Thymus (tissue), 11 donors: ENCODE measurements at regions not wholly inside any gene's neighbourhood (a gene's known extent, or its start where the extent isn't known, plus 50 kb on each side); places are given as distances from the start of the nearest gene placed in this dataset.

ENCODE experiments used
- DNase-seq, 9 donors: peaks; one replicate each; pipeline ENCODE4 v3.0.0-alpha.2; 2013; ENCODE audit warnings: low spot score in 9 of 9, low read depth in 6 of 9, missing footprints in 1 of 9
- H3K27ac ChIP-seq, 2 donors: one replicate each; pipeline ENCODE4 v1.5.1; 2013; ENCODE audit warnings: control low read depth in 1 of 2, low read depth in 1 of 2, low read length in 1 of 2, mild to moderate bottlenecking in 1 of 2, moderate library complexity in 1 of 2
- H3K27me3 ChIP-seq, 2 donors: one replicate each; pipeline ENCODE4 v1.5.1; 2013; ENCODE audit warnings: low read length in 1 of 2; ENCODE audit not compliant: control insufficient read depth in 2 of 2, insufficient read depth in 1 of 2
- H3K36me3 ChIP-seq, 2 donors: one replicate each; pipeline ENCODE4 v1.5.1; 2013; ENCODE audit warnings: low read length in 1 of 2, mild to moderate bottlenecking in 1 of 2, moderate library complexity in 1 of 2; ENCODE audit not compliant: control insufficient read depth in 2 of 2, insufficient read depth in 2 of 2
- H3K4me1 ChIP-seq, 2 donors: one replicate each; pipeline ENCODE4 v1.5.1; 2013; ENCODE audit warnings: low read length in 2 of 2; ENCODE audit not compliant: control insufficient read depth in 2 of 2, insufficient read depth in 2 of 2
- H3K4me3 ChIP-seq, 2 donors: one replicate each; pipeline ENCODE4 v1.5.1; 2013; ENCODE audit warnings: low read length in 2 of 2, control low read depth in 1 of 2, mild to moderate bottlenecking in 1 of 2
- H3K9me3 ChIP-seq, 2 donors: one replicate each; pipeline ENCODE4 v1.5.1; 2013; ENCODE audit warnings: low read length in 1 of 2, mild to moderate bottlenecking in 1 of 2; ENCODE audit not compliant: control insufficient read depth in 2 of 2, insufficient read depth in 1 of 2
- WGBS: extraction: QIAGEN DNeasy Blood & Tissue Kit; methylation state at CpG from one replicate; pipeline ENCODE4 v1.1.7; 2013; 5-methylcytosine and 5-hydroxymethylcytosine counted together
- donor health status: healthy.

DNA sequence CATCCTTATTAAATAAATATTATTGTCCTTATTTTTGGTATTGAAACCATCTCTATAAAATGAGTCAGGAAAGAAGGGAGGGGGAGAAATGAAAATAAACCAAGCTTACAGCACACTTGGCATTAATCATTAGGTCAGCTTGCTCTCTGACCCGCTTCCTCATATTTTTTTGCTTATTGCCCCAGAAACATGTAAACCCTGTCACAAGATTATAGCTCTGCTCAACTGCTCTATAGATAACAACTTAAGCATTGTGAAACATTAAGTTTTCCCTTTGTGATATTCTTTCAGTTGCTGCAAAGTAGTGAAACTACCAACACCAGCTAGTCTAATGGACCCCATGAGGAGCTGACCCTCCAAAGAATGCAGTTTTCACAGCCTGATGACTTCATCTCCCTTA, 819.5 kb downstream of the SLC16A7 start:
- no peak for DNase-seq
- Histone ChIP-seq H3K4me3 (no peak overlapping the region), H3K9me3 (peaks cover 0 to 4% of the 10 kb centered on the region in 2 donors), H3K27me3 (no peaks in the 10 kb centered on the region), H3K4me1 (no peaks in the 10 kb centered on the region), H3K27ac (no peak overlapping the region), H3K36me3 (no peaks in the 10 kb centered on the region)
- 97% methylated on average over 1 of the region's 1 CpG for WGBS

DNA sequence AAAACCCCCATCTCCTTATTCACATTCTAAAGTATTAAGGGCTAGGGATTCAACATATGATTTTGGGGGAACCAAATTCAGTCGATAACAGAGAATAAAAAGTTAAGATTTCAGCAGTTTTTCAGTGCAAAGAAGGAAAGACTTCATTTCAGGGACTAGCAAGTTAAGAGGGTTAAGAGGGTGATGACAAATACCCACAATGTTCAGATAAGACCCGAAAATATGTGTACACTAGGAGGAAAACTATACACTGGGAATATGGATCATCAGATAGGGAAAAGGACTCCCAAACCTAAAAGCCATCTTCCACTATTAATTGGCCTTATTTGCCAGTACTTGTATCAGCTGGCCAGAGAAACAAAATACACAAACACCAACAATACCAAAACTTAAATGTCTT, 824.2 kb downstream of the SLC16A7 start:
- 44% methylated on average over 2 of the region's 2 CpGs for WGBS
- H3K27me3 ChIP-seq = no peaks in the 10 kb centered on the region
- H3K4me3 ChIP-seq = no peak overlapping the region
- H3K27ac ChIP-seq = no peak overlapping the region
- peaks cover 0 to 4% of the 10 kb centered on the region in 2 donors for H3K9me3 ChIP-seq
- no peaks in the 10 kb centered on the region for H3K36me3 ChIP-seq
- no peaks in the 10 kb centered on the region for H3K4me1 ChIP-seq
- DNase-seq = no peak

DNA sequence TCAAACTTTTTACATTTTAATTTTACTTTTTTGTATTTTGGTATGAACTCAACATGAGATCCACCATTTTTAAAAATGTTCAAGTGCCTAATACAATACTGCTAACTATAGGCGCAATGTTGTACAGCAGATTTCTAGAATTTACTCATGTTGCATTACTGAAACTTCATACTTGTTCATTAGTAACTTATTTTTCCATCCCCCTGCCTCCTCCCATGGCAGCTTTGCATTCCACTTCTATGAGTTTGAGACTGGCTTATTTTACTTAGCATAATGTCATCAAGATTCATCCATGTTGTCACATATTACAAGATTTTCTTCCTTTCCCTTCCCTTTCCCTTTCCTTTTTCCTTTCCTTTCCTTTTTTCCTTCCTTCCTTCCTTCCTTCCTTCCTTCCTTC, 825.9 kb downstream of the SLC16A7 start:
- Histone ChIP-seq H3K9me3 (peaks cover 0 to 4% of the 10 kb centered on the region in 2 donors), H3K27ac (no peak overlapping the region), H3K4me3 (no peak overlapping the region), H3K36me3 (no peaks in the 10 kb centered on the region), H3K27me3 (no peaks in the 10 kb centered on the region), H3K4me1 (no peaks in the 10 kb centered on the region)
- WGBS = 98% methylated on average over 1 of the region's 1 CpG
- DNase-seq = no peak

DNA sequence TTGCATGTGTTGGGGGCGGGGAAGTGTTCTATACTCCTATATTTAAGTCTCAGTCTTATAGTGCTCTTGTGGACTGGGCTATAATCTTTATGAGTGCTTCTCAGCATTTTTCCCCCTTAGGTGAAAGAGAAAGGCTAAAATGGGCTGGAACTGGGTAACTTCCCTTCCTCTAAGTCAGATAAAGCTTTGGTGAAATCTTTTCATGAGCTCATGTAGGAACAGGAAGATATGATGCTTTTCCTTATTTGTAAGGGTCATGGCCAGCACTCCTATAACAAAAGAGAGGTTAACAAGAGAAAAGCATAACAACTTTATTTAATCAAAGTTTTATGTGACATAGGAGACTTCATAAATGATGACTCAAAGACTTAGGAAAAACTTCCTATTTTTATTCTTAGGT, 841.5 kb downstream of the SLC16A7 start:
- H3K9me3 ChIP-seq = peaks cover 0 to 8% of the 10 kb centered on the region in 2 donors
- H3K36me3 ChIP-seq = no peaks in the 10 kb centered on the region
- WGBS = 88% methylated on average over 1 of the region's 1 CpG
- DNase-seq = no peak
- H3K27me3 ChIP-seq = no peaks in the 10 kb centered on the region
- H3K4me1 ChIP-seq = no peaks in the 10 kb centered on the region
- no peak overlapping the region for H3K4me3 ChIP-seq
- H3K27ac ChIP-seq = no peak overlapping the region

DNA sequence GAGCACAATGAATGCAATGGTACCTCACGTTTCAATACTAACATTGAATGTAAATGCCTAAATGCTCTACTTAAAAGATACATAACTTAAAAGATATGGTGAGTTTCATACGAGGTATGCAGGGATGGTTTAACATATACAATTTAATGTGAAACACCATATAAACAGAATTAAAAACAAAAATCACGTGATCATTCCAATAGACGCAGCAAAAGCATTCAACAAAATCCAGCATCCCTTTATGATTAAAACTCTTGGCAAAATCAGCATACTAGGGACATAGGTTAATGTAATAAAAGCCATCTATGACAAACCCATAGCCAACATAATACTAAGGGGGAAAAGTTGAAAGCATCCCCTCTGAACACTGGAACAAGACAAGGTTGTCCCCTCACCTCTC, 845.7 kb downstream of the SLC16A7 start:
- Histone ChIP-seq H3K27me3 (no peaks in the 10 kb centered on the region), H3K9me3 (peaks cover 0 to 8% of the 10 kb centered on the region in 2 donors), H3K4me1 (no peaks in the 10 kb centered on the region), H3K27ac (no peak overlapping the region), H3K36me3 (no peaks in the 10 kb centered on the region), H3K4me3 (no peak overlapping the region)
- DNase-seq = no peak
- 93% methylated on average over 4 of the region's 4 CpGs for WGBS

DNA sequence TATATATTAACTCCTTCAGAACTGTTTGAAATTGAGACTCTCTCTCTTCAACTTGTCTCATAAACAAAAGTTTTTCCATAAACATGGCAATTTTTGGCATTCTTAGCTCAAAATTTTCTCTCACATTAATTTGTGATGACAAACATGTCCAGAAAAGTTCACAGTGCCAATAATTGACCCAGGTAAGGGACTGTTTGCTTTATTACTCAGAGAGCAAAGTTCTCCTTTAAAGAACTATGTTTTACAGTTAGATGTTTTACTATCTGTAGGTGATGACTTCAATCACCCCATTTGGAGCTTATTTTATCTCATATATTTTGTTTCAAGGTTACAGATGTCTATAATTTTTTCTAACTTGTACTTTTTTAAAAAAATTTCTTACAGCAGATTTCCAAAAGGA, 855.6 kb downstream of the SLC16A7 start:
- no peaks in the 10 kb centered on the region for H3K9me3 ChIP-seq
- no peak for DNase-seq
- H3K27me3 ChIP-seq = no peaks in the 10 kb centered on the region
- H3K4me1 ChIP-seq = no peaks in the 10 kb centered on the region
- no peaks in the 10 kb centered on the region for H3K36me3 ChIP-seq
- H3K4me3 ChIP-seq = no peak overlapping the region
- H3K27ac ChIP-seq = no peak overlapping the region

DNA sequence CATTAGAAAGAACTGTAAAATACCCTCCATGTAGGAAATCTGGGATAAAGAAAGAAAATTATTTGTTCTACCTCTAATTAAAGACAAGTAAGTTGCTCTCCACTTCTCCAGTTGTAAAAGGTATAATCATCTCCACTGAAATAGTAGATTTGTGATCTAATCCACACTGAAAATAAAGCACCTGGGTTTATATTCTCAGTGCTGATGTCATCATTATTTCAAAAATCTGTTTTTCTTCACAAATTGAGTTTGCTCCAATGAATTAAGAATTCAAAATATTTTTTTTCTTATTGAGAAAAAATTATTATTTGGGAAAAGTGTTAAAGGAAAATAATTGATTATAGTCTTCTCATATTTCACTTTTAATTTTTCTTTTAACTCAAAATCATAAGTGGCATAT, 869.2 kb downstream of the SLC16A7 start:
- Histone ChIP-seq H3K4me1 (no peaks in the 10 kb centered on the region), H3K9me3 (no peaks in the 10 kb centered on the region), H3K27ac (no peak overlapping the region), H3K27me3 (no peaks in the 10 kb centered on the region), H3K36me3 (no peaks in the 10 kb centered on the region), H3K4me3 (no peak overlapping the region)
- DNase-seq = no peak

DNA sequence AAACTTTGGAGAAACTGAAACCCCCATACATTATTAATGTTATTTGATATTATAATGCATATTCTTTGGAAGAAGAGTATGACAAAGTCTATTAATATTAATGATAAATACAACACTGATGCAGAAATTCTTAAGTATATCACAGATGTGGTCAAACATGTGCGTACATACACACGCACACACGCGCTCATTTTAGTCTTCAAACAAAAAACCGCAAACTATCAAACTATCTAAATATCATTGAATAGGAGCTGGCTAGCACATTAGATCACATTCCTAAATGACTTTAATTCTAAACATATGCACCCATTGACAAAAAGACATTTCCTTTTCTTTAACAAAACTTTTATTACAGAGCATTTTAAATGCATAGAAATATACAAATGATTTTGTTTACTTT, 872.7 kb downstream of the SLC16A7 start:
- H3K4me3 ChIP-seq = no peak overlapping the region
- H3K9me3 ChIP-seq = no peaks in the 10 kb centered on the region
- no peaks in the 10 kb centered on the region for H3K4me1 ChIP-seq
- H3K27me3 ChIP-seq = no peaks in the 10 kb centered on the region
- H3K36me3 ChIP-seq = no peaks in the 10 kb centered on the region
- 97% methylated on average over 5 of the region's 5 CpGs for WGBS
- no peak for DNase-seq
- H3K27ac ChIP-seq = no peak overlapping the region

DNA sequence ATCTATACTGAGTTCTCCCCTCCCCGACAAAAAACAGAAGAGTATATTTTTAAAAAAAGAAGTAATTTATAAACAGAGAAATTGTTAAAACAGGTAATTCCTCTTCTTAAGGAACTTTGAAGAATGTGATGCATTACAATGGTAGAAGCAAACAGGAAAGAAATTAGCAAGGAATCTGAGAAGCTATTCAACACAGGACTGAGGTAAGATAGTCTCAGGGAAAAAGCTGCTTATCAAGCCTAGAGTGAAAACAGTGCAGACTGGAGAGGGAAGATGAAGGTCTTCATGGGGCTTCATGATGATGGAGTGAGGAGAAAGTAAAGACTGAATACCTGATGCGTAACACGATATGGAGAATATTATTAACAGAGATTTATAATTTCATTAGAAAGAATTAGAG, 880.0 kb downstream of the SLC16A7 start:
- Histone ChIP-seq H3K36me3 (no peaks in the 10 kb centered on the region), H3K27ac (no peak overlapping the region), H3K4me3 (no peak overlapping the region), H3K9me3 (no peaks in the 10 kb centered on the region), H3K4me1 (no peaks in the 10 kb centered on the region), H3K27me3 (no peaks in the 10 kb centered on the region)
- 94% methylated on average over 3 of the region's 3 CpGs for WGBS
- DNase-seq = no peak

DNA sequence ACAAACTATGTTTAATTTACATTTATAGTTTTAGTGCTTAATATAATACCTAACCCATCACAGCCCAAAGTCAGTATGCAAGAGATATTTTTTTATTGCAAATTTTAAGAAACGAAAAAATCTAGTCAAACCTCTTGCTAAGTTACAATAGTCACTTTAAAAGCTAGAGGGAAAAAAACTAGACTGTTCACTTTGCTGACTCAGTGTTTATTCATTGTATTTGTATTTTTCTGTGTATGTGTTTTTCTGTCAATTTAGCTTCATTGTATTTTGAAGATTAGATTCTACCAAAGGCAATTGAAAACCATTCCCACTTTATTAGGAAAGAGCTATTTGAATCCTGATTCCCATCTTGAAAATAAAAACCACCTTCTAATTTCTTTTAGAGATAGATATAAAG, 891.5 kb downstream of the SLC16A7 start:
- Histone ChIP-seq H3K27ac (no peak overlapping the region), H3K4me1 (no peaks in the 10 kb centered on the region), H3K4me3 (no peak overlapping the region), H3K36me3 (no peaks in the 10 kb centered on the region), H3K9me3 (no peaks in the 10 kb centered on the region), H3K27me3 (no peaks in the 10 kb centered on the region)
- 77% methylated on average over 1 of the region's 1 CpG for WGBS
- DNase-seq = no peak
